ENCODE measurements at regions not wholly inside any gene's neighbourhood (a gene's known extent, or its start where the extent isn't known, plus 50 kb on each side); places are given as distances from the start of the nearest gene placed in this dataset.

DNA sequence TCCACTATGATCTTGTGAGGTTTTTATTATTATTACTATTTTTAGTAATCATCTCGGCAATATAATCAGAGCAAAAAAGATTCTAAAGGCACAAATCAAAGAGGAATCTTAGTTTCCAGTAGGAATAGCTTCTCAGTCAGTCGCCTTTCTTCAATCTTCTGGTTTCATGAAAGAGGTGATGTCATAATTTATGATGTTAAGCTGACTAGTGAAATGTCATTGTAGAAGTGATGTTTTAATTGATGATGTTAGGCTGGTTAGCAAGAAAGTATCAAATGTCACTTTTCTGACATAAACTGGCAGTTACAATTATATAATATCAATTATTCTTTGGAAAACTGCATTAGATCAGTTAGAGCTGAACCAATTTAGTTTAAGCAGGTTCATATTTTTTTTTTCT lies 476.7 kb upstream of the ETAA1 start:
- no peaks in the 10 kb centered on the region for H3K9me3 ChIP-seq
- no peak for ATAC-seq
- no peaks in the 10 kb centered on the region for H3K4me1 ChIP-seq
- H3K27me3 ChIP-seq (ENCODE audit: insufficient read depth in 3 of 3, low read length in 2 of 3) = peaks cover 0 to 5% (median 0%) of the 10 kb centered on the region in 3 donors
- intact Hi-C loops (cut with DNase I) = no loop called here
- WGBS, 3 donors = 73 to 78% (median 77%) methylated on average over 2 of the region's 2 CpGs
- H3K27ac ChIP-seq = no peak overlapping the region
- TF ChIP-seq, protein P1, sequence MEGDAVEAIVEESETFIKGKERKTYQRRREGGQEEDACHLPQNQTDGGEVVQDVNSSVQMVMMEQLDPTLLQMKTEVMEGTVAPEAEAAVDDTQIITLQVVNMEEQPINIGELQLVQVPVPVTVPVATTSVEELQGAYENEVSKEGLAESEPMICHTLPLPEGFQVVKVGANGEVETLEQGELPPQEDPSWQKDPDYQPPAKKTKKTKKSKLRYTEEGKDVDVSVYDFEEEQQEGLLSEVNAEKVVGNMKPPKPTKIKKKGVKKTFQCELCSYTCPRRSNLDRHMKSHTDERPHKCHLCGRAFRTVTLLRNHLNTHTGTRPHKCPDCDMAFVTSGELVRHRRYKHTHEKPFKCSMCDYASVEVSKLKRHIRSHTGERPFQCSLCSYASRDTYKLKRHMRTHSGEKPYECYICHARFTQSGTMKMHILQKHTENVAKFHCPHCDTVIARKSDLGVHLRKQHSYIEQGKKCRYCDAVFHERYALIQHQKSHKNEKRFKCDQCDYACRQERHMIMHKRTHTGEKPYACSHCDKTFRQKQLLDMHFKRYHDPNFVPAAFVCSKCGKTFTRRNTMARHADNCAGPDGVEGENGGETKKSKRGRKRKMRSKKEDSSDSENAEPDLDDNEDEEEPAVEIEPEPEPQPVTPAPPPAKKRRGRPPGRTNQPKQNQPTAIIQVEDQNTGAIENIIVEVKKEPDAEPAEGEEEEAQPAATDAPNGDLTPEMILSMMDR (IDR thresholded peaks at IDR 0.05) = no peak
- no peaks in the 10 kb centered on the region for H3K36me3 ChIP-seq (ENCODE audit: insufficient read depth in 1 of 2, low read depth in 1 of 2)
- DNase-seq = no peak
- no peak overlapping the region for H3K4me3 ChIP-seq

DNA sequence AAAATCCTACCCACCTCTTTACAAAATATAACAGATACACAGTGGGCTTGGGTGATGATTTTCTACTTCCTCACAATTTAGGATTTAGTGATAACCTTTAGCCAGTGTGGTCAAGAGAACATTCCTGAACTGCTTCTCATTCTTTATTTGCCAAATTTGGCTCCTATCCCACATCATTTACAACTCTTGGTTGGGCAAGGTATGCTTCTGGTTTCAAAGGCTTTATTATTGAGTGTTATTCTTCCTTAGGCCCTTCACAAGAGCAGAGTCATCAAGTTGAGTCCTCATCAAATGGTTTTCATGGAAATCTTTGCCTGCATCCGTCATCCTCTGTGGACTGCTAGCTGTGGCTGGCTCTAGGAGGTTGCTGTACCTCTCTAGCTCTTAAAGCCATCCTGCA lies 472.0 kb upstream of the ETAA1 start:
- 79 to 95% (median 80%) methylated on average over 1 of the region's 1 CpG for WGBS, 3 donors
- DNase-seq (no peak), ATAC-seq (no peak)
- Histone ChIP-seq H3K36me3 (ENCODE audit: insufficient read depth in 1 of 2, low read depth in 1 of 2) (no peaks in the 10 kb centered on the region), H3K4me1 (no peaks in the 10 kb centered on the region), H3K9me3 (no peaks in the 10 kb centered on the region), H3K27me3 (ENCODE audit: insufficient read depth in 3 of 3, low read length in 2 of 3) (no peaks in the 10 kb centered on the region), H3K27ac (no peak overlapping the region), H3K4me3 (no peak overlapping the region)
- intact Hi-C loops (cut with DNase I) = no loop called here
- TF ChIP-seq, protein P1 (IDR thresholded peaks at IDR 0.05) = no peak

DNA sequence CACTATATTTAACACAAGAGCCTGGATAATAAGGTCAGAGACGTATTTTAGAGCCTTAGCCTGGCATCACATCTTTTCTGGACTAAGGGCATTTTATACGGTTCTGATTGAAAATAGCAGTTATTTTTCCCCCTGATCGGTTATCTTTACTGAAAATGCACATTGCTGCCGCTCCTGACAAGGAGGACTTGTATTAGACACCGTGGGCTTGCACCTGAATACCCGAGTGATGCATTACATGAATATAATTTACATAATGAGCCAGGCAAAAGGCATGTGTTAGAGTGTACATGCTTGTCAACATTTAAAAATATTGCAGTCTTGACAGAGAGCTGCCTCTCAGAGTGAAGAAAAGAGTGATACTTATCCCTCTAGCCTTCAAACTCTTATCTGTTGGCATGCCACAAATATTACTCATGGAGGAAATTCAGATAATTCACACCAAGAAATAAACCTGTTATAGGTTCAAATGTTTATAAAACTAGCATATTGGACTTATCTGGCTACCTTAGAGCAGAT lies 470.5 kb upstream of the ETAA1 start:
- Histone ChIP-seq H3K27ac (no peak overlapping the region), H3K4me1 (no peaks in the 10 kb centered on the region), H3K36me3 (ENCODE audit: insufficient read depth in 1 of 2, low read depth in 1 of 2) (no peaks in the 10 kb centered on the region), H3K9me3 (no peaks in the 10 kb centered on the region), H3K4me3 (no peak overlapping the region), H3K27me3 (ENCODE audit: insufficient read depth in 3 of 3, low read length in 2 of 3) (no peaks in the 10 kb centered on the region)
- WGBS, 3 donors = 73 to 83% (median 83%) methylated on average over 6 of the region's 6 CpGs
- TF ChIP-seq, protein P1 (IDR thresholded peaks at IDR 0.05) = no peak
- intact Hi-C loops (cut with DNase I) = no loop called here
- DNase-seq (no peak), ATAC-seq (no peak)

DNA sequence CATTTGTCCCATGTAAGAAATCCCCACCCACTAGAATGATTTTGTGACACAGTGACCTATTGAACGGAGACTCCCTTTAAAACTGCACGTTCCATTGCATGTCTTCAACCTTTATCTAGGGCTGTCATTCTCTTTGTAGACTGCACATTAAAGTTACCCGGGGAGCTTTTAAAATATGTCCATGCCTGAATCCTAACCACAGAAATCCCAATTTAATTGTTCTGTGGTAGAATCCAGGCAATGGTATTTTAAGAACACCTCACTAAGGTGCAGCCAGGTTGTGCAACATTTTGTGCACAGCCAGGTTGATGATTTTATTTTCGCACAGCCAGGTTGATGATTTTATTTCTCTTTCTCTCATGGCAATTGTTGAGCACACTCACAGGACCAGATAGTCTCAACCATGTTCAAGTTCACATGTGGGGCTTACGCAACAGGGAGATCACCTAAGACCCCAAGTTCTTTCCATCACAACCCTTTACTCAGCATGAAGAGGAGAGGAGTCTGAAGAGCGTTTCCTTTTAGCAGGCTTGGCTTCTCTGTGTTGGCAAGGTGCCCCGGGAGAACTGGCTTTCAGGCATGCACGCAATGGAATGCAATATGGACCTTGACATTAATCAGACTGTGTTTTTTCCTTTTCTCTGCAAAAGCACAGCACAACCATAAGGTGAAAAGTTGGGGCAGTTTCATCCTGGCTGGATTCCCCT lies 467.3 kb upstream of the ETAA1 start:
- ATAC-seq = no peak
- intact Hi-C loops (cut with DNase I) = no loop called here

More for the DNA sequence above, 467.3 kb upstream of the ETAA1 start:
- peak; percentile 38 to 48 for DNase-seq
- Histone ChIP-seq H3K4me3 (no peak overlapping the region), H3K27me3 (ENCODE audit: insufficient read depth in 3 of 3, low read length in 2 of 3) (no peaks in the 10 kb centered on the region), H3K9me3 (no peaks in the 10 kb centered on the region), H3K27ac (no peak overlapping the region), H3K4me1 (no peaks in the 10 kb centered on the region), H3K36me3 (ENCODE audit: insufficient read depth in 1 of 2, low read depth in 1 of 2) (no peaks in the 10 kb centered on the region)
- WGBS, 3 donors = 54 to 56% (median 55%) methylated on average over 8 of the region's 8 CpGs
- TF ChIP-seq, protein P1 (IDR thresholded peaks at IDR 0.05) = no peak

Data from psoas muscle (tissue), 7 donors.